HFFc6 (cell line): ENCODE measurements at regions not wholly inside any gene's neighbourhood (a gene's known extent, or its start where the extent isn't known, plus 50 kb on each side); places are given as distances from the start of the nearest gene placed in this dataset.

Experiments
- DNase-seq: peaks from one replicate; pipeline ENCODE4 v3.0.0-alpha.2; 2018
- H3K27ac Mint-ChIP-seq: 2 replicates; pipeline ENCODE4 v1.8.0; 2020; ENCODE audit warnings: mild to moderate bottlenecking, mixed read lengths
- H3K27me3 Mint-ChIP-seq: 2 replicates; pipeline ENCODE4 v1.8.0; 2021; ENCODE audit warnings: mild to moderate bottlenecking, moderate library complexity, mixed read lengths; ENCODE audit not compliant: insufficient read depth
- H3K36me3 Mint-ChIP-seq: 2 replicates; pipeline ENCODE4 v1.8.0; 2021; ENCODE audit warnings: low read depth, mixed read lengths
- H3K4me1 Mint-ChIP-seq: 2 replicates; pipeline ENCODE4 v1.8.0; 2020; ENCODE audit warnings: low read depth, mixed read lengths
- H3K4me3 Mint-ChIP-seq: 2 replicates; pipeline ENCODE4 v1.8.0; 2020; ENCODE audit warnings: mild to moderate bottlenecking, moderate library complexity, mixed read lengths
- H3K9me3 Mint-ChIP-seq: 2 replicates; pipeline ENCODE4 v1.8.0; 2020; ENCODE audit warnings: mild to moderate bottlenecking, mixed read lengths
- CTCF ChIP-seq: fragments of 200-600 bp; sonication (generic); IDR thresholded peaks from 2 replicates; pipeline ENCODE4 v1.5.0; 2021; ENCODE audit warnings: antibody characterized with exemption, mild to moderate bottlenecking

GRCh38 chr3:124360155-124360554, 368.2 kb upstream of the ROPN1 start:
- H3K4me3 Mint-ChIP-seq: no peak overlapping the region
- DNase-seq: no peak
- peaks cover 8% of the 10 kb centered on the region; the same call in 1 of the 2 replicates for H3K4me1 Mint-ChIP-seq
- no peak overlapping the region for H3K27ac Mint-ChIP-seq
- H3K36me3 Mint-ChIP-seq: no peaks in the 10 kb centered on the region
- TF ChIP-seq CTCF: no peak
- peaks cover 25% of the 10 kb centered on the region for H3K27me3 Mint-ChIP-seq
- no peaks in the 10 kb centered on the region for H3K9me3 Mint-ChIP-seq

GRCh38 chr3:124360563-124360962, 368.6 kb upstream of the ROPN1 start:
- no peak for DNase-seq
- Mint-ChIP-seq H3K4me3 (no peak overlapping the region), H3K36me3 (no peaks in the 10 kb centered on the region), H3K4me1 (peaks cover 8% of the 10 kb centered on the region; the same call in 1 of the 2 replicates), H3K27me3 (peaks cover 25% of the 10 kb centered on the region), H3K27ac (no peak overlapping the region), H3K9me3 (no peaks in the 10 kb centered on the region)
- no peak for TF ChIP-seq CTCF

GRCh38 chr3:124361566-124361965, 368.7 kb upstream of the UMPS start:
- TF ChIP-seq CTCF: no peak
- Mint-ChIP-seq H3K27me3 (peaks cover 18% of the 10 kb centered on the region), H3K36me3 (no peaks in the 10 kb centered on the region), H3K4me3 (no peak overlapping the region), H3K27ac (no peak overlapping the region), H3K9me3 (no peaks in the 10 kb centered on the region), H3K4me1 (peaks cover 8% of the 10 kb centered on the region; the same call in 1 of the 2 replicates)
- DNase-seq: no peak

- H3K27ac Mint-ChIP-seq: no peak overlapping the region
Observed at GRCh38 chr3:124362455-124362854, 367.8 kb upstream of the UMPS start.

GRCh38 chr3:124363476-124363875, 366.8 kb upstream of the UMPS start:
- no peaks in the 10 kb centered on the region for H3K9me3 Mint-ChIP-seq
- DNase-seq: peak; percentile 38
- peaks cover 8% of the 10 kb centered on the region; the same call in 1 of the 2 replicates for H3K4me1 Mint-ChIP-seq
- H3K27me3 Mint-ChIP-seq: peaks cover 10% of the 10 kb centered on the region
- H3K36me3 Mint-ChIP-seq: no peaks in the 10 kb centered on the region
- no peak for TF ChIP-seq CTCF
- H3K4me3 Mint-ChIP-seq: no peak overlapping the region
- no peak overlapping the region for H3K27ac Mint-ChIP-seq

More at GRCh38 chr3:124362455-124362854, 367.8 kb upstream of the UMPS start:
- Mint-ChIP-seq H3K36me3 (no peaks in the 10 kb centered on the region), H3K4me3 (no peak overlapping the region), H3K4me1 (peaks cover 8% of the 10 kb centered on the region; the same call in 1 of the 2 replicates), H3K27me3 (peaks cover 11% of the 10 kb centered on the region), H3K9me3 (no peaks in the 10 kb centered on the region)
- DNase-seq: no peak
- no peak for TF ChIP-seq CTCF
